H9 (cell line): ENCODE measurements at regions not wholly inside any gene's neighbourhood (a gene's known extent, or its start where the extent isn't known, plus 50 kb on each side); places are given as distances from the start of the nearest gene placed in this dataset.

ENCODE experiments used
- DNase-seq: peaks from one replicate; pipeline ENCODE4 v3.0.0-alpha.2; 2017
- H2AFZ ChIP-seq: one replicate; pipeline ENCODE4 v1.6.1; 2013; ENCODE audit warnings: mild to moderate bottlenecking, low read length, control low read depth, moderate library complexity
- H2AK5ac ChIP-seq: 2 replicates; pipeline ENCODE4 v1.6.1; 2013; ENCODE audit warnings: low read length, control low read depth, mixed read lengths; ENCODE audit not compliant: insufficient read length
- H2BK120ac ChIP-seq: one replicate; pipeline ENCODE4 v1.6.1; 2013; ENCODE audit warnings: low read depth, mild to moderate bottlenecking, low read length, control low read depth, inconsistent platforms; ENCODE audit not compliant: poor library complexity, severe bottlenecking
- H2BK12ac ChIP-seq: 2 replicates; pipeline ENCODE4 v1.6.1; 2013; ENCODE audit warnings: low read length, control low read depth, mixed read lengths, low read depth; ENCODE audit not compliant: insufficient read length
- H2BK15ac ChIP-seq: 2 replicates; pipeline ENCODE4 v1.6.1; 2013; ENCODE audit warnings: low read depth, low read length, control low read depth
- H2BK20ac ChIP-seq: one replicate; pipeline ENCODE4 v1.6.1; 2013; ENCODE audit warnings: low read depth, mild to moderate bottlenecking, low read length, control low read depth, inconsistent platforms; ENCODE audit not compliant: poor library complexity, severe bottlenecking
- H2BK5ac ChIP-seq: 2 replicates; pipeline ENCODE4 v1.6.1; 2013; ENCODE audit warnings: low read length, control low read depth, mixed read lengths; ENCODE audit not compliant: insufficient read length
- H3K14ac ChIP-seq: 2 replicates; pipeline ENCODE4 v1.6.1; 2013; ENCODE audit warnings: low read length, control low read depth; ENCODE audit not compliant: insufficient read depth
- H3K18ac ChIP-seq: 2 replicates; pipeline ENCODE4 v1.6.1; 2013; ENCODE audit warnings: low read depth, mild to moderate bottlenecking, mixed read lengths, low read length, control low read depth; ENCODE audit not compliant: insufficient read length
- H3K23ac ChIP-seq: 2 replicates; pipeline ENCODE4 v1.6.1; 2013; ENCODE audit warnings: low read length, control low read depth, mixed read lengths, low read depth; ENCODE audit not compliant: insufficient read length
- H3K23me2 ChIP-seq: 2 replicates; pipeline ENCODE4 v1.6.1; 2013; ENCODE audit warnings: low read depth, mild to moderate bottlenecking, mixed read lengths, low read length, control low read depth; ENCODE audit not compliant: insufficient read length, poor library complexity, severe bottlenecking
- H3K27ac ChIP-seq: 2 replicates; pipeline ENCODE4 v1.5.1; 2013; ENCODE audit warnings: low read length, control low read depth, mixed read lengths, low read depth; ENCODE audit not compliant: insufficient read length
- H3K27me3 ChIP-seq: 2 replicates; pipeline ENCODE4 v1.6.1; 2013; ENCODE audit warnings: low read length, control low read depth, inconsistent platforms; ENCODE audit not compliant: insufficient read depth
- H3K4ac ChIP-seq: 2 replicates; pipeline ENCODE4 v1.6.1; 2013; ENCODE audit warnings: low read depth, mild to moderate bottlenecking, control low read depth, inconsistent platforms, low read length, moderate library complexity
- H3K4me1 ChIP-seq: 2 replicates; pipeline ENCODE4 v1.6.1; 2013; ENCODE audit warnings: low read length, control low read depth, inconsistent platforms; ENCODE audit not compliant: insufficient read depth
- H3K4me2 ChIP-seq: 2 replicates; pipeline ENCODE4 v1.6.1; 2013; ENCODE audit warnings: low read length, control low read depth, mixed read lengths; ENCODE audit not compliant: insufficient read length, insufficient read depth
- H3K56ac ChIP-seq: 2 replicates; pipeline ENCODE4 v1.6.1; 2013; ENCODE audit warnings: low read depth, mild to moderate bottlenecking, mixed read lengths, low read length, control low read depth; ENCODE audit not compliant: insufficient read length
- H3K79me1 ChIP-seq: 2 replicates; pipeline ENCODE4 v1.6.1; 2013; ENCODE audit warnings: low read depth, mild to moderate bottlenecking, moderate library complexity, low read length, control low read depth, inconsistent platforms; ENCODE audit not compliant: insufficient read depth, poor library complexity, severe bottlenecking
- H3K79me2 ChIP-seq: 2 replicates; pipeline ENCODE4 v1.6.1; 2013; ENCODE audit warnings: low read length, control low read depth, inconsistent platforms; ENCODE audit not compliant: insufficient read depth
- H3K9ac ChIP-seq: 2 replicates; pipeline ENCODE4 v1.6.1; 2013; ENCODE audit warnings: low read length, control low read depth, mixed read lengths; ENCODE audit not compliant: insufficient read length; ENCODE audit errors: extremely low read depth
- H3K9me3 ChIP-seq: one replicate; pipeline ENCODE4 v1.6.1; 2013; ENCODE audit warnings: low read depth, low read length, inconsistent platforms; ENCODE audit not compliant: control insufficient read depth
- H3T11ph ChIP-seq: one replicate; pipeline ENCODE4 v1.6.1; 2013; ENCODE audit warnings: mild to moderate bottlenecking, low read length, control low read depth, inconsistent platforms
- H4K20me1 ChIP-seq: one replicate; pipeline ENCODE4 v1.6.1; 2013; ENCODE audit not compliant: control insufficient read depth, insufficient read length, insufficient read depth
- H4K5ac ChIP-seq: 2 replicates; pipeline ENCODE4 v1.6.1; 2013; ENCODE audit warnings: low read depth, mild to moderate bottlenecking, mixed read lengths, low read length, control low read depth; ENCODE audit not compliant: insufficient read length
- H4K8ac ChIP-seq: replicated peaks from 2 replicates; pipeline ENCODE4 v1.6.1; 2013; ENCODE audit warnings: low read length, control low read depth, mixed read lengths, low read depth; ENCODE audit not compliant: insufficient read length
- H4K91ac ChIP-seq: 2 replicates; pipeline ENCODE4 v1.6.1; 2013; ENCODE audit warnings: low read depth, mild to moderate bottlenecking, moderate library complexity, mixed read lengths, low read length, control low read depth; ENCODE audit not compliant: insufficient read length
- H3K27ac Mint-ChIP-seq, 3 experiments: 2 replicates in 2 of 3; 3 replicates in 1 of 3; pipeline ENCODE4 v1.8.0; 2020 to 2021; ENCODE audit warnings: mixed read lengths in 3 of 3, mild to moderate bottlenecking in 1 of 3, moderate library complexity in 1 of 3
- H3K27me3 Mint-ChIP-seq: 2 replicates; pipeline ENCODE4 v1.8.0; 2021; ENCODE audit warnings: low read depth, mild to moderate bottlenecking, moderate library complexity, mixed read lengths
- H3K36me3 Mint-ChIP-seq, 3 experiments: 2 replicates in 2 of 3; 3 replicates in 1 of 3; pipeline ENCODE4 v1.8.0; 2020 to 2021; ENCODE audit warnings: low read depth in 3 of 3, mixed read lengths in 3 of 3; ENCODE audit not compliant: insufficient read depth in 1 of 3
- H3K4me1 Mint-ChIP-seq, 2 experiments: 2 replicates each; pipeline ENCODE4 v1.8.0; 2020; ENCODE audit warnings: mixed read lengths in 2 of 2
- H3K4me3 Mint-ChIP-seq, 2 experiments: 2 replicates in 1 of 2; 3 replicates in 1 of 2; pipeline ENCODE4 v1.8.0; 2020 to 2021; ENCODE audit warnings: mild to moderate bottlenecking in 2 of 2, mixed read lengths in 2 of 2, moderate library complexity in 1 of 2
- H3K9me3 Mint-ChIP-seq, 2 experiments: 2 replicates in 1 of 2; 3 replicates in 1 of 2; pipeline ENCODE4 v1.8.0; 2020; ENCODE audit warnings: mild to moderate bottlenecking in 2 of 2, mixed read lengths in 2 of 2, moderate library complexity in 1 of 2
- WGBS: extraction: QIAGEN DNeasy Blood & Tissue Kit; methylation state at CpG from one replicate; pipeline ENCODE4 v1.1.7; 2013; ENCODE audit warnings: missing lambda C conversion rate, low lambda C conversion rate, mixed read lengths; ENCODE audit not compliant: insufficient read length; ENCODE audit errors: extremely low coverage; 5-methylcytosine and 5-hydroxymethylcytosine counted together
- TF ChIP-seq, protein P1 (sequence below): fragments of 200-600 bp; sonication (generic); conservative IDR thresholded peaks from 3 replicates; pipeline ENCODE4 v1.8.0; 2021; ENCODE audit warnings: antibody characterized with exemption, mild to moderate bottlenecking

GRCh38 chr4:131499141-131499873 is 1649.8 kb upstream of the PCDH10 start:
- no peaks in the 10 kb centered on the region for H3K4me1 Mint-ChIP-seq
- WGBS: no CpG with 5 or more reads among the region's 10 CpGs
- no peaks in the 10 kb centered on the region; the same call in none of the 2 replicates for H3K27me3 Mint-ChIP-seq
- Histone ChIP-seq H2BK15ac (no peak overlapping the region), H3K79me2 (no peaks in the 10 kb centered on the region), H2BK5ac (no peak overlapping the region), H3K4ac (no peak overlapping the region), H4K20me1 (no peaks in the 10 kb centered on the region), H4K5ac (no peak overlapping the region), H3K4me1 (no peaks in the 10 kb centered on the region), H2BK20ac (no peak overlapping the region), H3K56ac (no peak overlapping the region), H2BK120ac (no peak overlapping the region), H2AFZ (no peak overlapping the region), H3K27me3 (no peaks in the 10 kb centered on the region), H4K91ac (no peak overlapping the region), H3K18ac (no peak overlapping the region), H3K14ac (no peak overlapping the region), H2AK5ac (no peak overlapping the region), H3K23ac (no peak overlapping the region), H4K8ac (no peak overlapping the region), H2BK12ac (no peak overlapping the region), H3K27ac (no peak overlapping the region), H3K23me2 (no peaks in the 10 kb centered on the region), H3K9ac (no peak overlapping the region), H3T11ph (no peak overlapping the region), H3K79me1 (no peaks in the 10 kb centered on the region), H3K4me2 (no peak overlapping the region), H3K9me3 (peaks cover 9% of the 10 kb centered on the region)
- no peak overlapping the region for H3K4me3 Mint-ChIP-seq
- DNase-seq: no peak
- H3K36me3 Mint-ChIP-seq: peaks cover 17 to 22% (median 21%) of the 10 kb centered on the region in 3 experiments
- H3K9me3 Mint-ChIP-seq: peaks cover 21 to 25% of the 10 kb centered on the region in 2 experiments
- TF ChIP-seq, protein P1, sequence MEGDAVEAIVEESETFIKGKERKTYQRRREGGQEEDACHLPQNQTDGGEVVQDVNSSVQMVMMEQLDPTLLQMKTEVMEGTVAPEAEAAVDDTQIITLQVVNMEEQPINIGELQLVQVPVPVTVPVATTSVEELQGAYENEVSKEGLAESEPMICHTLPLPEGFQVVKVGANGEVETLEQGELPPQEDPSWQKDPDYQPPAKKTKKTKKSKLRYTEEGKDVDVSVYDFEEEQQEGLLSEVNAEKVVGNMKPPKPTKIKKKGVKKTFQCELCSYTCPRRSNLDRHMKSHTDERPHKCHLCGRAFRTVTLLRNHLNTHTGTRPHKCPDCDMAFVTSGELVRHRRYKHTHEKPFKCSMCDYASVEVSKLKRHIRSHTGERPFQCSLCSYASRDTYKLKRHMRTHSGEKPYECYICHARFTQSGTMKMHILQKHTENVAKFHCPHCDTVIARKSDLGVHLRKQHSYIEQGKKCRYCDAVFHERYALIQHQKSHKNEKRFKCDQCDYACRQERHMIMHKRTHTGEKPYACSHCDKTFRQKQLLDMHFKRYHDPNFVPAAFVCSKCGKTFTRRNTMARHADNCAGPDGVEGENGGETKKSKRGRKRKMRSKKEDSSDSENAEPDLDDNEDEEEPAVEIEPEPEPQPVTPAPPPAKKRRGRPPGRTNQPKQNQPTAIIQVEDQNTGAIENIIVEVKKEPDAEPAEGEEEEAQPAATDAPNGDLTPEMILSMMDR: no peak
- H3K27ac Mint-ChIP-seq: no peak overlapping the region
